Left cardiac atrium (tissue), 4 donors: ENCODE measurements at regions not wholly inside any gene's neighbourhood (a gene's known extent, or its start where the extent isn't known, plus 50 kb on each side); places are given as distances from the start of the nearest gene placed in this dataset.
A peak's percentile ranks its signal among the peaks of the same experiment; 100 is the strongest.
"Not testable (repeated sequence)": the region's sequence is repeated elsewhere in the genome, so short reads cannot be mapped to it uniquely, and the experiment has no call there.

Source experiments
- ATAC-seq, 2 donors: fragments of 200-7000 bp; cut with Tn5 transposase; one replicate each; pipeline ENCODE4 v1.9.1; 2020; ENCODE audit warnings: mild to moderate bottlenecking in 2 of 2, moderate library complexity in 2 of 2
- DNase-seq: peaks from one replicate; pipeline ENCODE4 v3.0.0-alpha.2; 2020
- intact Hi-C, 2 donors: fragments of 100-400 bp; cut with DNase I; formaldehyde crosslinking; loops; one replicate each; pipeline versions ENCODE4 v1.14.1 to v1.15.1; 2022 to 2023
- donor health status: DM: no; HTN: yes; CAD: no.
- donor health status: DM: no; HTN: yes; CAD: no; lungs with severe emphysema.
- donor health status: DM: yes; HTN: yes; CAD: no.
- donor health status: Dilated cardiomyopathy.

DNA sequence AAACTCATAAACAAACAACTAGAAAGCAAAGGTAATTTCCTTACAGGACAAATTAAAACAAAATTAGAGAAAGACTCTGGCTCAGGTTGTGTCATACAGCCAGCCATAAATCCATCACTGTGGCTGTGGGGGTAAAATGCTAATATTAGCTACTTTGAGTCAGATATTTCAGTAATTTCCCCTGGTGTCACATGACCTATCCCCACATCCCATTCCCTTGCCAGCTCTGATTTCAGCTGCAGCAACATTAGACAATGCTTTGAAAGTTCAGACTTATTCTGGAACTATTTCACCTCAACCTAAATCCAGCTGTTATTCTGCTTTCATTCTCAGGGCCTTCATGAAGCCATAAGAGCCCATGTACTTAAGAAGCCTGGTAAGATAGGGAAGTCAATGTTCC, 55.3 kb downstream of the RPL10L start:
- no peak for DNase-seq
- intact Hi-C loops = no loop called here
- no peak for ATAC-seq

DNA sequence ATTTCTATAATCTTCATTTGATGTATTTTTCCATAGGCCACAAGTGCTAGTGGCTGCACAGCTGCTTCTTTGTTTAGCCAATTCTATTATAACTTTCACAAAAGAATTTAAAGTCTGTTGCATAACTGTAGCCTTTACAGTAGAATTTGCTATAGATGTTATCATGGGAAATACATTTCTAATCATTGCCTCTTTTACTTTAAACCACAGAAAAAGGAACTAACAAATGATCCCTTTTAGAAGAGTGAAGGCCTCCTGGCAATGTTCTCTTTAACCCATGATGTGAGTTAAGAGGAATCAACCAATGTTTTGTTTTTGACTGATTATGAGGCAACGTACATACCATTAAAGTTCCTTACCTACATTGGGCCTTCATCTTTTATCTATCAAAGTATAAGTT, 68.8 kb downstream of the RPL10L start:
- intact Hi-C loops = no loop called here
- ATAC-seq (no peak), DNase-seq (no peak)

DNA sequence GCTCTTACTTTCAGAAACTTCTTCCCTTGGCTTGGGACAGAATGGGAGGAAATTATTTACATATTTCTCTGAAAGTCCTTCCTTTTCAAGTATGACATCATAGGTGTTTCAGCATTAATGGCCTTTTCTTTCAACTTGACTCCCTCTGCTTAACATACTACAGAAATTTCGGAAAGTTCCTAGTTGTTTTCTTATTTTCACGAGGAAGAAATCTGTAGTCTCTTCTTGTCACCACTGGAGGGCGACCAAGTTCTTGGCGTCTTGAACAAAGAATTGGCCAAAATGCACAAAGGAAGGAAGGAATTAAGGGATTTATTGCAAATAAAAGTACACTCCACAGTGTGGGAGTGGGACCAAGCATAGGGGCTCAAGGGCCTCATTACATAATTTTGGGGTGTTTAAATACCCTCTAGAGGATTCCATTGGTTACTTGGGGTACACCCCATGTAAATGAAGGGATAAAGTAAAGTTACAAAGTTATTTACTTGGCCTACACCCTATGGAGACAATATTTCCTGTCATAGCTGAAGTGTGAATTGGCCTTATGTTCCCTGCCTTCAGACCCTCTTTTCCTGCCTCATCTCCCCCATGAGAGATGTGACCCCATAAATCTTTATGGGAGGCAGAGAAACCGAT, 70.4 kb downstream of the RPL10L start:
- intact Hi-C loops = no loop called here
- peak; percentile 17 for DNase-seq
- no peak for ATAC-seq

DNA sequence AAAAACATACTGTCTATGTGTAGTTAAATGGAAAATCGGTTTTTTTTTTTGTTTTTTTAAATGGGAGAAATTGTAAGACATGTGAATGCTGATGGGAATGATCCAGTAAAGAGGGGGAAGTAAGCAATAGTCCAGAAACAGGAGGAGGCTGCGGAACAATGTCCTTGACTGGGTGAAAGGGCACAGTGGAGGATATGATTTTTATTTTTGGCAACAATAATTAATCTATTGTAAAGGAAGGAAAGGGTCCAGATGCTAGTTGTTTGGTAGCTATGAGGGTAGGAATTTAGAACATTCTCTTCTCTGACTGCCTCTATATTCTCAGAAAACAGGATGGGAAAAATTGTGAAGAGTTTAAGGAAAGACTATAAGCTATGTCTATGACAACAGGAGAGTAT, 76.6 kb downstream of the RPL10L start:
- intact Hi-C loops = no loop called here
- ATAC-seq = no peak
- DNase-seq = no peak

DNA sequence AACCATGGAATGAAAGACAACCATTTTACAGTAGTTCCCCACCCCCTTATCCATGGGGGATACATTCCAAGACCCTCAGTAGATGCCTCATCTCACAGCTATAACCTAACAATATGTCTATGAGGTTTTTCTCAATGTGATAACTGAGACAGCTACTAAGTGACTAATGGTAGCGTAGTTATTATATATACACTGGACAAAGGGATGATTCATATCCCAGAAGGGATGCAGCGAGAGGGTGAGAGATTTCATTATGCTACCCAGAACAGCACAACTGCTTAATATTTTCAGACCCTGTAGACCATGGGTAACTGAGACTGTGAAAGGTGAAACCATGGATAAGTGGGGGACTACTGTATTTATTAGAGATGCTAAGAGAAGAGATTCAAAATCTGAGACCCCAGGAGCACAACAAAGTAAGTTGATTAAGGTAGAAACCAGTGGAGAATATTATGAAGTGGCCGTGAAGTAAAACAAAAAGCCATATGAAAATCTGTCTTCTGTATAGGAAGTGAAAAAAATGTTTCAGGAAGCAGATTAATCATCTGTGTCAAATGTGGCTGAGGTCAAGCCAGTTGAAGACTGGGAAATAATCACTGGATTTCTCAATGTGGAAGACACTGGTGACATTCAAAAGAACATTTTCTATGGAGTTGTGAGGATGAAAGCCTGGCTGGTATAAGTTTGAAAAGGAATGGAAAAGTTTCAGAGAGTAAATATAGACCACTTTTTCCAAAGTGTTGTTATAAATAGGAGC, 77.2 kb downstream of the RPL10L start:
- ATAC-seq = no peak
- no peak for DNase-seq
- intact Hi-C loops = no loop called here

DNA sequence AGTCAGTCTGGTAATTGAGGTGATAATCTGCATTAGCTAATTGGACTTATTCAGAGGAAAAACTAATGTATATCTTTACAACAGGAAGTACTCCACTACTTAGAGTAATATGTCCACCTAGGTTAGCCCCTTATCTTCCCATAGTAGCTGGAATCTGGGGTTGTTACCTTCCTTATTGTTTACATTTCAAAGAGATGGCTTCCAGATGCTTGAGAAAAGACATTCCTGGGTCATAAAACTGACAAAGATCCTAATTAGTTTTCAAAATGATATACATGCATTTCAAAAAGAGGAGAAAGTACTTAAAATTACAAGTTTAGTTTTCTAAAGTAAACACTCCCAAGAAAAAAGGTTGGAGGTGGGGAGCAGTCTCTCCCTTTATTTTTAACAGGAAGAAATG, 78.1 kb downstream of the RPL10L start:
- intact Hi-C loops = no loop called here
- DNase-seq (no peak), ATAC-seq (no peak)

DNA sequence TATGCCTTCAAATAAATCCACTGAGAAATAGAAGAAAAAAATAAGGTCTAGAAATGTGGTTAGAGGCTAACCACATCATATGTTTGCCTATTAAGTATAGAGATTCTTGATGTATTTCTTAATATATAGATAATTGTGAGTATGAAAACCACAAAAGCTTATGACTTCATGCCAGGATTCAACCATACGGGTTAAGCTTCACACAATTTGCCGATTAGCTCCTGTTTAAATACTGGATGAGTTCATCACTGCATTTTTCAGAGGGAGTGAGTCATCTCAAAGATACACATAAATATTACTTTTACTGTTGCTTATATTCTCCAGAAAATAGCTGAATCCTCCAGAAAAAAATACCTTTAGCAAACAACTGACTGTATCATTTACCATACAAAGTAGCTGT, 79.6 kb downstream of the RPL10L start:
- DNase-seq (no peak), ATAC-seq (no peak)
- intact Hi-C loops = no loop called here

DNA sequence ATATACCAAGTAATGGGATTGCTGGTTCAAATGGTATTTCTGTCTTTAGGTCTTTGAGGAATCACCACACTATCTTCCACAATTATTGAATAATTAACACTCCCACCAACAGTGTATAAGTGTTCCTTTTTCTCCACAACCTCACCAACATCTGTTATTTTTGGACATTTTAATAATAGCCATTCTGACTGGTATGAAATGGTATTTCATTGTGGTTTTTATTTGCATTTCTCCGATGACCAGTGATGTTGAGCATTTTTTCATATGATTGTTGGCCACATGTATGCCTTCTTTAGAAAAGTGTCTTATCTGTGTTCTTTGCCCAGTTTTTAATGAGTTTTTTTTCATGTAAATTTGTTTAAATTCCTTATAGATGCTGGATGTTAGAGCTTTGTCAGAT, 83.4 kb downstream of the RPL10L start:
- intact Hi-C loops = not testable (repeated sequence)

DNA sequence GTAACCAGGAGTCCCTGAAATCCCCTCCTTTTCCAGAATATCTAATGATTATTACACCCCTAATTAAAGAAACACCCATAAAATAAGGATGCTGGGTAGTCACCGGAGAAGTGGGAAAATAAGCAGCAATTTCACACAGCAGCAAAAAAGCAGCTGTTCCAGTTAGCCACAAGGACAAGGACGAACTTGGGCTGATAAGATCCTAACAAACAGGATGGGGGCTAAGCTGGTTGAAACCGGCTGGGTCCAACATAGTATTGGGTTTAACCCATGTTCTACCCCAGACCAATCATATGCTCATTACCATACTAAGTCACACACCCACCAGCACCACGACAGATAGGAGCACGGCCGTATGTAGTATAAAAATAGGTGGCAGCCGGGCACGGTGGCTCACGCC, 100.7 kb downstream of the RPL10L start:
- intact Hi-C loops = no loop called here
- DNase-seq (no peak), ATAC-seq (no peak)

More for the DNA sequence above, 83.4 kb downstream of the RPL10L start:
- ATAC-seq, DNase-seq: not testable (repeated sequence)

DNA sequence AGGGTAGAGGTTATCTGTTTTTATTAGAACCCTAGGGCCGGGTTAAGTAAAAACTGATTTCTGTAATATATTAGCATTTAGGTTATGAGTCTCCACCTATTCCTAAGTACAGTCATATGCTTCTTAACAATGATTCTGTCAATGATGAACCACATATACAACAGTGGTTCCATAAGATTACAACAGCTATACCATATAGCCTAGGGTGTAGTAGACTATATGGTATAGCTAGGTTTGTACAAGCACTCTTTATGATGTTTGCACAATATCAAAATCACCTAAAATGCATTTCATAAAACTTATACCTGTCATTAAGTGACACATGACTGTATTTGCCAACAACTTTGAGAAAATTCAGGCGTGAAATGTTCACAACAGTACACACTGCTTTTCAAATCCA, 110.6 kb downstream of the RPL10L start:
- DNase-seq = no peak
- intact Hi-C loops = no loop called here
- ATAC-seq = no peak

DNA sequence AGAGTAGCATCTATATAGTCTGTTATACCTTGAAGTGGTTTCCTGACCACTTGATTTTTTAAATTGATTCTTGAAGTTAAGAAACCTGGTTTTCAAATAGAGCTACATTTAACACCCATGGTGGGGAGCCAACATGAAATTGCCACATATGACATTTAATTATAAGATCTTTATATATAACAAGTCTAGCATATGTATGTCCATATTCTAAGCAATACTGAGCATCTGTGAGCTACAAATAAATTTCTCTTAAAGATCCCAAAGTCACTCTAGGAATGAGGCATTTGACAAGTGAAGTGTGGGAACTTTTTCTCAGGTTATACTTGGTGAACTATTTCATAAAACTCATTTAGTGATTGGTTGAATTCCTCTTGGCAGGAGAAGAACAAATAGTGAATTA, 132.5 kb downstream of the RPL10L start:
- DNase-seq = no peak
- ATAC-seq = no peak
- intact Hi-C loops = no loop called here

DNA sequence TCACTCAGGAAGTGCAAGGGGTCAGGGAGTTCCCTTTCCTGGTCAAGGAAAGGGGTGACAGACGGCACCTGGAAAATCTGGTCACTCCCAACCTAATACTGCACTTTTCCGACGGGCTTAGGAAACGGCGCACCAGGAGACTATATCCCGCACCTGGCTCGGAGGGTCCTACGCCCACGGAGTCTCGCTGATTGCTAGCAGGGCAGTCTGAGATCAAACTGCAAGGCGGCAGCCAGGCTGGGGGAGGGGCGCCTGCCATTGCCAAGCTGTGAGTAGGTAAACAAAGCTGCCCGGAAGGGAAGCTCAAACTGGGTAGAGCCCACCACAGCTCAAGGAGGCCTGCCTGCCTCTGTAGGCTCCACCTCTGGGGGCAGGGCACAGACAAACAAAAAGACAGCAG, 142.8 kb downstream of the RPL10L start:
- DNase-seq, intact Hi-C loops, ATAC-seq: not testable (repeated sequence)

DNA sequence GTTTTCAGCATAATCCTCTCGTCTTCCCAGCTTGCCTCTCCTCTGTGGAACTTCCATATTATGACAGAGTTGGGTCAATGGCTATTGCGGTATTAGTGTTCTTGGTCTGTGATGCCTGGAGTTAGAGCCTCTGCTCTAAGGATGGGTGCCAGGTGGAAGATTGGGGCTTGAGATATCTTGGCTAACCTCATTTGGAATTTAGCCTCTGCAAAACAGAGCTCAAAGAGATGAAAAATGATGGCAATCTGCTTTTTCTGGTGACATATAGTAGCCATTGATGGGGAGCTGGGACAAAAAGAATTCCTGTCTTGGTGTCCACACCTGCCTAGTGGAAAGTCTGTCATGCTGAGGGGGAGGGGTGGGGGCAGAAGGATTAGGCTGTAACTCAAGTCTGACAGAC, 152.1 kb downstream of the RPL10L start:
- DNase-seq = no peak
- intact Hi-C loops = no loop called here
- no peak for ATAC-seq

DNA sequence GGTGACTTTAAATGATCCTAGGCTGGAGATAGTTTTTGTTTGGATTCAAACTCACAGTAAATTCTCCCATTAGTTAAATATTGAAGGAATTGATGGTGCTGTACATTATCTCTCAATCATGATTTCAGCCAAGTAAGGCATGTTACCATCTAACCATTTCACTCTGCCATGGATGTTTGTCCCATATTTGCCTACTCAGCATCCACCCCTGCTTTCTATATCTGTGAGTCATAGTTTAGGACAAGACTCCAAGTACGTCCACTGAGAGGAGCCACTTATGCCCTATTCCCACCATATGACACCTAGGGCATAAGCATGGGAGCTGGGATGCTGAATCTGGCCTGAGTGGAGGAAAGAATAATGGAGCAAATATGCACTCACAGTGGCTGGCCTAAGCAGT, 155.2 kb downstream of the RPL10L start:
- no peak for DNase-seq
- intact Hi-C loops = no loop called here
- ATAC-seq = no peak

DNA sequence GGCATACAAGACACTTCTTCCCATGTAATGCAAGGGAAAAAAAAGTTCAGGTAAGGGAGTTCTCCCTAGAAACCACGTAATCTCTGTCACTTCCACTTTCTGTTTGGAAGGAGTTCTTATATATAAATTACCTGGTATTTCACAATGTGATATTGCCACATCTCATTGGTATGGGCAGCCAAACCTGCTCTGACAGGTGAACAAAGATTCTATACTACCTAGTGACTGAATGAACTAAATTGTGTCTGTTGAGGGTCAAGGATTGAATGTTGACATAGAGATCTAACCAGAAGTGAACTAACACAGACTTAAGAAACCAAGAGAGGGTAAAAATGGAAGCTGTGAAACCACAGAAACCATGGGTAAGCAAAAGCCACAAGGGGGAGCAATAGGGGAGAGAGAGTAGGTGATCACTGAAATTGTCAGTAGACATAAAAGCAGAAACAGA, 161.3 kb downstream of the RPL10L start:
- intact Hi-C loops = no loop called here
- ATAC-seq (no peak), DNase-seq (no peak)

DNA sequence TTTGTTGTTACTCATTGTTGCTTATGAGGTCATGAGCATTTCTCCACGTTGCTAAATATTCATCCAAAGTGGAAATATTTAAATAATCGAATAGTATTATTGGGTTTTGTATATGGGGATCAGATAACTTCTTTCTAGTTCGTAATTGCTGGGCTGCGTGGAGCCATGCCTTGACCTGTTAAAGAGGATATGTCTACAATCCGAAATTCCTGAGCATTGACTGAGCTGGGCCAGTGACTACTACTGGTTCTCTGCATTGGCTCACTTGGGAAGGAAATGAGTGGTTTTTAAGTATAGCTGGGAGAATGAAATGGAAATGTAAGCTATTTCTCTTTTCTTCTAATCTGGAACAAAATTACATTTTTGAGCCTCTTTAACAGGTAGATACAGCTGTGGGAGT, 163.2 kb downstream of the RPL10L start:
- no peak for ATAC-seq
- DNase-seq = no peak
- intact Hi-C loops = no loop called here

DNA sequence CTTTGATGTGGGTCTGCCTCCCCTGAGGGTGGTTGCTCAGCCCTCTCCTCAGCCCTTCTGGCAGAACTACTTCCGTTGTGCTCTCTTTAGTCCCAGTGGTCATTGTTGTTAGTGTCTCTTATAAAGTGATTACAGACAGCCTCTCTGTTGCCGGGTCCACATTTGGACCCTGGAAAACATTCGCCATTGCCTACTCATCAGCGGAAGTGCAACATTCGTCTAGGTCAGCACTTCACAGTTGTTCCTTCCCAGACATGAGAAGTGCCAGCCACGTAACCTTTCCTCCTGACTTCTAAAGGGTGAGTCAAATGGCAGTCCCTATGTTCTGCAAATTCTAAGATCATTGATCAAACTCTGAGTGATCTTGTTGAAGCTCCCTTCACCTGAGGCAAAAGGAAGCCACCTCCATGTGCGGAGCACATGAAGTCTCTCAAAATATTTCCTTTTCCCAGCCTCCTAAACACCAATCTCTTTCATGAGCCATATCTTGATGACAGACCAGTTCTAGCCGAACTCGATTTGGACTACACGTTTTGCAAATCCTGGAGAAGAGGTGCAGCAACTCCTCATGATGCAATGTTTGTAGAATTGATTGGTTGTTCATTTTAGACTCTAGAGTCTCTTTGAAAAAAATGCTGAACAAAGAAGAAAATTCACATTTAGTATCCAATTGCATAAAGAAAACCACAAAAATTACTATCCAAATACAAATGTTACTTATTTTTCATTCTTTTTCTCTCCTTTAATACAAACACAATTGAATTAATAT, 163.8 kb downstream of the RPL10L start:
- ATAC-seq (no peak), DNase-seq (no peak)
- intact Hi-C loops = no loop called here

DNA sequence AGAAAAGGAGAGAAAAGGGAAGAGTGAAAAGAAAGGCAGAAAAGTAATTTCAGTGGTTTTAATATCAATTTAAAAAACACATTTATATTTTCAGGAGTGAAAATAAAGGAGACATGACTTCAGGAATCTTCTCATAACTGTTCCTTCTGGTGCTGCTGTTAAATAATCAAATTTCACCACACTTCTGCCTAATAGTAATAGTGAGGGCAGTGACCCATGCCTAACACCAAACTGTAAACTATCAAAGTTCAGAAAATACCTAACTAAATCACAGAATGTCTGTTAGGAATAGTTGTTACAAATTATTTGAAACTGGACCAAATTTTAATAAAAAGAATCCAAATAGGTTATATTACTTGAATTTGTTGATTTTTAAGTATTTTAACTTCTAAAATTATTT, 169.4 kb downstream of the RPL10L start:
- no peak for DNase-seq
- intact Hi-C loops = no loop called here
- no peak for ATAC-seq

DNA sequence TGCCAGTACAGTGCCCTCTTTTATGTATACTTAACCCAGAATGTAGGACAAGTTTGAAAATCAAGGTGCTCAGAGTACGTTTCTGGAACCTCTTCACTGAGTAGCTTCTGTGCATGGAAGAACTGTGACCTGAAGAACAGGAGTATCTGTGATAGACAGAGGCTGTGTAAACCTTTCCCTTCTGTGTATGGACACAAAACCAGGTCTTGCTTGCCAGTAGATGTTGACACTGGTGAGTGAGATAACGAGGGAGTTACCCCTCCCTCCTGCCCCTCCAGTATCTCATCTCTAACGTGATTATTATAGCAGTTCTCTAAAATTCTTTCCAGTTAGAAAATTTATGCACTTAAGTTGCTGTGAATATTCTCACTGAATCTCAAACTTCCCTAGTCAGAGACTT, 170.8 kb downstream of the RPL10L start:
- intact Hi-C loops = no loop called here
- no peak for DNase-seq
- no peak for ATAC-seq

DNA sequence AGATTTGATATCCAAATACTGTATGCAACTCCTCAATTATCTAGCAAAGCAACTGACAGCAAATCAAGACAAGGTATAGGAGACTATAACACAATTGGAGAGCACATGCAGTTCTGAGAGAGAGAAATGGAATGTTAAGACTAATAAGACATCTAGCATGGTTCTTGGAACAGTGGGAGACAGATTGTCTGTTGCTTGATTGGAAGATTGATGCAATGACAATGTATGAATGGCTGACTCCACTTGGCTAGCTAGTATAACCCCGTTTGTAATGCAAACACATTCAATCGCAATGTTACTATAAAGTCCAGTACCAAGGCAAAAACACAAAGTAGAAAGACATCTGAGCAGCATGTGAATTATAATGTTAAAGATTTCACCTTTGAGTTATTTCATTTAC, 179.3 kb downstream of the RPL10L start:
- intact Hi-C loops = no loop called here
- DNase-seq (no peak), ATAC-seq (no peak)

DNA sequence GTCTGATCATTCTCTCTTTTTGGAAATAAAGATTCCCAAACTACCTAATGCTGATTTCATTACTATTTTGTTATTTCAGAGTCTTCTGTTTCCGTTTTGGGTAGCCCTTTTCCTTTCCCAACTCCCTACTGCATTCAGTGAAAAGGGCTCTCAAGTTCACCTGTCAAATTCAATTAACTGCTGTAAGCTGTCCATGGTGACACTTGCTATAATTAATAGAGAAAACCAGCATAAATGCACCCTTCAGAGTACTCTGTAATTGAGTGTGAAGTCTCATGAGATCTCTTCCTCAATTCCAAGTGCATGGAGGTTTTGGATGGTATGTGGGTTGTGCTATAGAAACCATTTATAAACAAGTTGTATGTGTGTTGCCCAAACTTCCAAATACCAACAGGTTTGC, 187.2 kb downstream of the RPL10L start:
- ATAC-seq (no peak), DNase-seq (no peak)
- intact Hi-C loops = no loop called here
